AG20443 (cell line): ENCODE measurements at regions not wholly inside any gene's neighbourhood (a gene's known extent, or its start where the extent isn't known, plus 50 kb on each side); places are given as distances from the start of the nearest gene placed in this dataset.
"Not testable (repeated sequence)": the region's sequence is repeated elsewhere in the genome, so short reads cannot be mapped to it uniquely, and the experiment has no call there.

Source experiments
- DNase-seq: peaks from one replicate; pipeline ENCODE4 v3.0.0; 2012; ENCODE audit warnings: low spot score, mixed read lengths

DNA sequence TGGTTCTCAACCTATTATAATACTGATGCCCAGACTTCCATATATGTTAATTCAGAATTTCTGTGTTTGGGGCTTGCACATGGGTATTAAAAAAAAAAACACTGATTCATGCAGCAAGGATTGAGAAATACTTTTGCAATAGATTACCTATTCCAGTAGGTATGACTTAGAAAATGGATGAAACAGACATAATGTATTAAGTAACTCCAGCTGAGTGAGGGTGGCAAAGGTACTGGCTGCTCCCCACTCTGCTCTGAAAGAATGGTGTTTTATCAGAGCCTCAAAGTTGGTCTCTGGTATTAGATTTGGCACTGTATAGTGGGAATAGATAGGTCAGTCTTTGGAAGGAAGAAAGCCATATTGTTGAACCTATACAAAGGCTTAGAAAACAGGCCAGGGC, 234.3 kb upstream of the FOLH1 start:
- DNase-seq = no peak

DNA sequence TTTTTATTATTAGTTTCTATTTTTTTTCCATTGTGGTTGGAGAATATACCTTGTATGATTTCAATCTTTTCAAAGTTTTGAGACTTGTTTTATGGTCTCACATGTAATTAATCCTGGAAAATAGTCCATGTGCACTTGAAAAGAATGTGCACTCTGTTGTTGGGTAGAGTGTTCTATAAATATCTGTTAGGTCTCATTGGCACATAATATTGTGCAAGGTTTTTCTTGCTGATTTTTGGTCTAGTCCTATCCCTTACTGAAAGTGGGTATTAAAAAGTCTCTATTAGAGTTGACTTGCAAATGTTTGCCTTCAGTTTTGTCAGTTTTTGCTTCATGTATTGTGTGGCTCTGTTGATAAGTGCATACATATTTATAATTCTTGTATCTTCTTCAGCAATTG, 231.5 kb upstream of the FOLH1 start:
- DNase-seq = not testable (repeated sequence)

GRCh38 chr11:49434308-49434707, 225.9 kb upstream of the FOLH1 start:
- not testable (repeated sequence) for DNase-seq

- DNase-seq = no peak
These were observed 223.9 kb upstream of the FOLH1 start for GRCh38 chr11:49432242-49432848.

- no peak for DNase-seq
These were observed 215.7 kb upstream of the FOLH1 start for GRCh38 chr11:49424136-49424535.

DNA sequence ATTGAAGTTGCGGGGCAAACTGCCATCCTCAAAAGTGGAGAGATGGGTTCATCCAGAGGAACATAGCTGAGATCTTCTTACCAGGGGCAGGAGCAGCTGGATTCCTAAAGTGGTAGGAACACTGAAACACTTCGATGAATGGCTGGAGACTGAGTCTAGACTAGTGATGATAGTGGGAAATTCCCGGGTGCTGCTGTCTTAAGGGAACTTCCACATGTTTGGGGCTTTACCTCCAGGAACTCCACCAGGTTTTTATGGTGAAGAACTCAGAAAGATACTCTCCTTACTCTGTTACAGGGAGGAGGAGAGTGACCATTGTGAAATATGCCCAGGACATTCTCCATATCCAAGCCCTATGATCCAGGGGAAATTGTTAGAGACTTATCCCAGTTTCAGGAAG, 210.5 kb upstream of the FOLH1 start:
- DNase-seq = not testable (repeated sequence)

GRCh38 chr11:49405743-49406142, 197.3 kb upstream of the FOLH1 start:
- DNase-seq = peak; percentile 0

- DNase-seq = not testable (repeated sequence)
These were observed 187.4 kb upstream of the FOLH1 start for GRCh38 chr11:49395789-49396188.

- not testable (repeated sequence) for DNase-seq
These were observed 182.0 kb upstream of the FOLH1 start for GRCh38 chr11:49390362-49390761.

DNA sequence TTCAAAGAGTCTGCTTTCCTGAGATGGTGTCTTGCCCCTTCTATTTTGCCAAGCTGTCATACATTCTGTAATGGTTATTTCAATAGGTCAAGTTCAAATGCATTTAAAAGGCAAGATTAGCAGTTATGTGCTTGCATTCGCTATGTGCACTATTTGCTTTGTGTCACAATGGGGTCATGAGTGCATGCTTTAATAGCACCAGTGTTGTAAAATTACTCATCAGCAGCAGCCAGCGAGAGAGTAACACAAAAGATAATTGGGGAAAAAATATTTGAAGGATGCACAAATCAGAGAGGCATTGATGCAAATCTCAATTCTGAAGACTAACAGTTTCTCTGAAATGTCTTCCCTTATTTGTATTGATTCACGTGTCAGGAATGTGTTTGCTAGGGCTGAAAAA, 180.7 kb upstream of the FOLH1 start:
- not testable (repeated sequence) for DNase-seq

DNA sequence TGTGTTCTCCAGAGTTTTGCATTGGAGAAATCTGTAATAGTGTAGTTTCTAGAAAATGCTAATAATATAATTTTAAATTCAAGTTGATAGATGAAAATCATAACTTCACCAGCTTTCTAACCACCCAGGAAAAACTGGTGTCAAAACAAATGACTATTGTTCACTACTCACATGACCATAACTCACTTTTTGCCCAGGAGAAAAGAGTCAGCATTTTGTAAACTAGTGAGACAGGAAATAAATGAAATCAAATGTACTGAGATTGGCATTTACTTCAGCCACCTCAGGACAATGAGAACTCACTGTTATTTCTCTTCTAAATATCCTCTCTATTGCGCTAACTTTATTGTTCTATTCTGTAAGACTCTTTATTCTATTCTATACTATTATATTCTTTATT, 176.0 kb upstream of the FOLH1 start:
- not testable (repeated sequence) for DNase-seq

GRCh38 chr11:49377978-49378377, 169.6 kb upstream of the FOLH1 start:
- DNase-seq = no peak

DNA sequence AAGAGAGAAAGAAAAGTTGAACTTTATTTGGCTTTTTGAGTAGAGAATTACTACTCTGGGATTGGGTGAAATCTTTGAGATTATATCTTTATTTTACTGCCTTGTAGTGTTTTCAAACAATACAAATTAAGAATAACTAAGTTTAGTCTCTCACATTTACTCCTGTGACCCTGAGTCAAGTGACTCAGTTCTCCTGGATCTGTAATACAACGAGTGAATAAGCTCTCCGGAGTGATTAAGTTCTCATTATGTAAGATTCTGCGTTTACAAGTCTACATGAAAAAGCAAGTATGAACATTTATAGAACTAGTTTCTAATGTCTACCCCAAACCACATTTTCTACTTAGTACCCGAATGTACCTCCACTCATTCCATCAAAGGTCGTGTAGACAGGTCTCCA, 165.5 kb upstream of the FOLH1 start:
- not testable (repeated sequence) for DNase-seq

GRCh38 chr11:49373385-49373784, 165.0 kb upstream of the FOLH1 start:
- DNase-seq = not testable (repeated sequence)

GRCh38 chr11:49372137-49372536, 163.7 kb upstream of the FOLH1 start:
- not testable (repeated sequence) for DNase-seq

DNA sequence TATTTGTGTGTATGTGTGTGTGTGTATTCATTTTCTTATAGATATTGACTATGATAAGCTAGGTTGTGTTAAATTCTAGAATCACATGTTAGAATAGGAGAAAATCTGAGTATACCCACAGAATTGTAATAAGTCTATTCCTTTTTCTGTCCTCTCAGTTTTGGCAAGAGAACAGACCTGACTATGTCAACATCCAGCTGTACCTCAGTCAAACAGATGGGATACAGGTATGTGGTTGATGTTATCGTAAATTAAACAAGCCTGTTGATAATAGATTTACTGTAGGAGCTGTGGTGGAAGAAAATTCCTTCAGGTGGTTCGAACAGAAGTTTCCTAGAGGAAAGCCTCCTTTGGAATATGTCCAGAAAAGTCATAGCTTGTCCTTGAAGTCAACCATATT, 160.2 kb upstream of the FOLH1 start:
- DNase-seq = not testable (repeated sequence)

GRCh38 chr11:49365375-49365774, 157.0 kb upstream of the FOLH1 start:
- not testable (repeated sequence) for DNase-seq

DNA sequence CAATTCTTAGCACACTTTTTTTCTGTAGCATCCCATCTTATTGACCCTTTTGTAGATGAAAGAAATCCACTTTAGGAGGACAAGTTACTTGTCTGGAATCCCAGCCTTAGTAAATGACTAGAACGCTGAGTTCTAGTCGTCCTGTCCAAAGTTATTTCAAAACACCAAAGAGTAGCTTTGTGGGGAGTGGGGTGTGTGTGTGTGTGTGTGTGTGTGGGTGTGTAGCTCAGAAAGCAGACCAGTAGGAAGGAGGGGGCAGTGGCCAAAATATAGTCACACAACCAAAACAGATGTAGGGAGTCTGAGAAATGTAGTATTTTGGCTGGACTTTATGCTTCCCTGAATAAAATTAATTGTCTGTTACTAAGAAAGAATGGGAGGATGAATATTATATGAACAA, 154.6 kb upstream of the FOLH1 start:
- DNase-seq = not testable (repeated sequence)

- DNase-seq = not testable (repeated sequence)
These were observed 146.1 kb upstream of the FOLH1 start for GRCh38 chr11:49354536-49354935.

GRCh38 chr11:49352868-49353267, 144.5 kb upstream of the FOLH1 start:
- not testable (repeated sequence) for DNase-seq

GRCh38 chr11:49346627-49347026, 138.2 kb upstream of the FOLH1 start:
- DNase-seq = not testable (repeated sequence)

DNA sequence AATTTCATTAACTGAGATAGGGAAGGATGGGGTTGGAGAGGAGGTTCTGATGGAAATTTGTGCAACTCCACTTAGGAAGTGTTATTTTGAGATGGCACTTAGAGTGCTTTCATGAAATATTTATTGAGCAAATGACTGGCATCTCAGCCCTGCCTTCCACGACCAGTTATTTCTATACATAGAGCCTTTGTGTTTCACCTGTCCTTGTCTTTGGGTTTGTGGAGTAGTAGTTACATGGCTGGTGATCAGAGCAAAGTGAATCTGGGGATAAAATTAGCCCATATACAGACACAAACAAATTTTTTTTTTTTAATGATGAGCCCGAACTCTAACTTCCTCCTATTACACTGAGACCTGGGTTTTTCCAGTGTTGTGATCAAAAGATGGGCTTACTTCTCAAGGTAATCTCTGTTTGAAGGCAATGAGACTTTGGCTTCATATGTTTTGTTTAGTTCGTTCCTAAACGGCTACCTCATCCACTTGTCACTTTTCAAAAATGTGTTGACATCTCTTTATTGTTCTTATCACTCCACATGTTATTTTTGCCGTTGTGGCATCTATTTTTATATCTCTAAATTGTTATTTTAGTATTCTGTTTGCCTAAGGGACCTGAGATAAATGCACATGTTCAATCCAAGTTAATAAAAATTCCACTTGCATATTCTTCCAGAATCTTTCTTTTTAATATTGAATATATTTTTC, 120.2 kb upstream of the FOLH1 start:
- not testable (repeated sequence) for DNase-seq

GRCh38 chr11:49327766-49328165, 119.4 kb upstream of the FOLH1 start:
- not testable (repeated sequence) for DNase-seq

GRCh38 chr11:49326651-49327050, 118.2 kb upstream of the FOLH1 start:
- DNase-seq = not testable (repeated sequence)
